Stimulated activated naive CD8-positive, alpha-beta T cell treated with anti-CD3 and anti-CD28 coated beads, Interleukin-15, amount 100 ng/mL, for 72 hours (primary cell): ENCODE measurements at regions not wholly inside any gene's neighbourhood (a gene's known extent, or its start where the extent isn't known, plus 50 kb on each side); places are given as distances from the start of the nearest gene placed in this dataset.
A peak's percentile ranks its signal among the peaks of the same experiment; 100 is the strongest.

ENCODE experiments used
- ATAC-seq: fragments of 150-1000 bp; cut with Tn5 transposase; 2 replicates; pipeline ENCODE4 v1.10.0; 2021; ENCODE audit warnings: mild to moderate bottlenecking, moderate library complexity
- DNase-seq, 2 donors: peaks; one replicate each; pipeline ENCODE4 v3.0.0; 2021 to 2022
- H3K27ac Mint-ChIP-seq, 2 donors: one replicate each; pipeline ENCODE4 v1.8.0; 2022; ENCODE audit warnings: mild to moderate bottlenecking in 2 of 2, mixed read lengths in 2 of 2, moderate library complexity in 2 of 2
- H3K27me3 Mint-ChIP-seq: one replicate; pipeline ENCODE4 v1.8.0; 2022; ENCODE audit warnings: mixed read lengths
- H3K4me1 Mint-ChIP-seq: one replicate; pipeline ENCODE4 v1.8.0; 2022; ENCODE audit warnings: mild to moderate bottlenecking, mixed read lengths
- H3K4me3 Mint-ChIP-seq, 2 donors: one replicate each; pipeline ENCODE4 v1.8.0; 2022; ENCODE audit warnings: mild to moderate bottlenecking in 2 of 2, mixed read lengths in 2 of 2, moderate library complexity in 1 of 2
- H3K9me3 Mint-ChIP-seq, 2 donors: one replicate each; pipeline ENCODE4 v1.8.0; 2022; ENCODE audit warnings: mixed read lengths in 2 of 2

- H3K4me1 Mint-ChIP-seq = peaks cover 15% of the 10 kb centered on the region
- H3K4me3 Mint-ChIP-seq = peak overlapping the region in 1 of 2 donors; percentile 34
- peak overlapping the region; percentile 55 to 72 for H3K27ac Mint-ChIP-seq
- DNase-seq = no peak
- H3K9me3 Mint-ChIP-seq = peaks cover 5 to 9% of the 10 kb centered on the region in 2 donors
- ATAC-seq = peak; percentile 58
- H3K27me3 Mint-ChIP-seq = no peaks in the 10 kb centered on the region
Observed at GRCh38 chr5:175579742-175580432, 78.0 kb upstream of the HRH2 start.

- H3K27me3 Mint-ChIP-seq = no peaks in the 10 kb centered on the region
Observed at GRCh38 chr5:175582697-175583096, 75.2 kb upstream of the HRH2 start.

GRCh38 chr5:175585567-175585966 lies 72.3 kb upstream of the HRH2 start:
- DNase-seq (no peak), ATAC-seq (no peak)
- peak overlapping the region in 1 of 2 donors; percentile 1 for H3K27ac Mint-ChIP-seq
- peaks cover 9% of the 10 kb centered on the region for H3K4me1 Mint-ChIP-seq
- no peaks in the 10 kb centered on the region for H3K27me3 Mint-ChIP-seq
- no peak overlapping the region for H3K4me3 Mint-ChIP-seq
- H3K9me3 Mint-ChIP-seq = peaks cover 16 to 23% of the 10 kb centered on the region in 2 donors

More at GRCh38 chr5:175582697-175583096, 75.2 kb upstream of the HRH2 start:
- ATAC-seq = no peak
- peaks cover 16 to 23% of the 10 kb centered on the region in 2 donors for H3K9me3 Mint-ChIP-seq
- H3K27ac Mint-ChIP-seq = no peak overlapping the region
- no peak for DNase-seq
- peaks cover 6% of the 10 kb centered on the region for H3K4me1 Mint-ChIP-seq
- no peak overlapping the region for H3K4me3 Mint-ChIP-seq

- Mint-ChIP-seq H3K4me3 (no peak overlapping the region), H3K4me1 (peaks cover 7% of the 10 kb centered on the region), H3K27ac (peak overlapping the region in 1 of 2 donors; percentile 73), H3K27me3 (no peaks in the 10 kb centered on the region), H3K9me3 (peaks cover 11 to 14% of the 10 kb centered on the region in 2 donors)
- DNase-seq = no peak
- no peak for ATAC-seq
Observed at GRCh38 chr5:175588709-175589429, 69.0 kb upstream of the HRH2 start.

GRCh38 chr5:175589714-175590113 lies 68.2 kb upstream of the HRH2 start:
- no peaks in the 10 kb centered on the region for H3K27me3 Mint-ChIP-seq
- H3K27ac Mint-ChIP-seq = no peak overlapping the region
- H3K4me3 Mint-ChIP-seq = no peak overlapping the region
- H3K9me3 Mint-ChIP-seq = peaks cover 18 to 22% of the 10 kb centered on the region in 2 donors
- ATAC-seq (no peak), DNase-seq (no peak)
- peaks cover 7% of the 10 kb centered on the region for H3K4me1 Mint-ChIP-seq

- H3K4me1 Mint-ChIP-seq = peaks cover 7% of the 10 kb centered on the region
Observed at GRCh38 chr5:175590471-175590881, 67.4 kb upstream of the HRH2 start.

GRCh38 chr5:175591293-175591692 lies 66.6 kb upstream of the HRH2 start:
- ATAC-seq (no peak), DNase-seq (no peak)
- peaks cover 12 to 14% of the 10 kb centered on the region in 2 donors for H3K9me3 Mint-ChIP-seq
- H3K4me1 Mint-ChIP-seq = peaks cover 7% of the 10 kb centered on the region
- no peaks in the 10 kb centered on the region for H3K27me3 Mint-ChIP-seq
- no peak overlapping the region for H3K27ac Mint-ChIP-seq
- H3K4me3 Mint-ChIP-seq = no peak overlapping the region

More at GRCh38 chr5:175590471-175590881, 67.4 kb upstream of the HRH2 start:
- no peak for ATAC-seq
- no peak for DNase-seq
- Mint-ChIP-seq H3K4me3 (no peak overlapping the region), H3K27ac (no peak overlapping the region), H3K9me3 (peaks cover 18 to 22% of the 10 kb centered on the region in 2 donors), H3K27me3 (no peaks in the 10 kb centered on the region)

- Mint-ChIP-seq H3K9me3 (peaks cover 8% of the 10 kb centered on the region in 2 donors), H3K27ac (no peak overlapping the region), H3K4me1 (peaks cover 7% of the 10 kb centered on the region), H3K4me3 (no peak overlapping the region), H3K27me3 (no peaks in the 10 kb centered on the region)
- no peak for DNase-seq
- no peak for ATAC-seq
Observed at GRCh38 chr5:175593794-175594193, 64.1 kb upstream of the HRH2 start.

- ATAC-seq = no peak
- peaks cover 8% of the 10 kb centered on the region in 2 donors for H3K9me3 Mint-ChIP-seq
- H3K4me3 Mint-ChIP-seq = no peak overlapping the region
- no peak for DNase-seq
- H3K4me1 Mint-ChIP-seq = peaks cover 1% of the 10 kb centered on the region
- H3K27ac Mint-ChIP-seq = no peak overlapping the region
- no peaks in the 10 kb centered on the region for H3K27me3 Mint-ChIP-seq
Observed at GRCh38 chr5:175595905-175596304, 62.0 kb upstream of the HRH2 start.

- H3K4me1 Mint-ChIP-seq = no peaks in the 10 kb centered on the region
- H3K9me3 Mint-ChIP-seq = peaks cover 8% of the 10 kb centered on the region in 2 donors
- ATAC-seq (no peak), DNase-seq (no peak)
- H3K27ac Mint-ChIP-seq = peak overlapping the region in 1 of 2 donors; percentile 23
- no peak overlapping the region for H3K4me3 Mint-ChIP-seq
- no peaks in the 10 kb centered on the region for H3K27me3 Mint-ChIP-seq
Observed at GRCh38 chr5:175596761-175597189, 61.1 kb upstream of the HRH2 start.

- Mint-ChIP-seq H3K9me3 (peaks cover 8% of the 10 kb centered on the region in 2 donors), H3K4me3 (no peak overlapping the region), H3K27me3 (no peaks in the 10 kb centered on the region), H3K4me1 (no peaks in the 10 kb centered on the region), H3K27ac (no peak overlapping the region)
- DNase-seq (no peak), ATAC-seq (no peak)
Observed at GRCh38 chr5:175597718-175598117, 60.2 kb upstream of the HRH2 start.

- Mint-ChIP-seq H3K4me1 (no peaks in the 10 kb centered on the region), H3K27ac (no peak overlapping the region), H3K9me3 (peaks cover 8% of the 10 kb centered on the region in 2 donors), H3K27me3 (no peaks in the 10 kb centered on the region), H3K4me3 (no peak overlapping the region)
- ATAC-seq (no peak), DNase-seq (no peak)
Observed at GRCh38 chr5:175598774-175599173, 59.1 kb upstream of the HRH2 start.

- H3K27me3 Mint-ChIP-seq = peaks cover 2% of the 10 kb centered on the region
- no peaks in the 10 kb centered on the region for H3K4me1 Mint-ChIP-seq
- ATAC-seq (no peak), DNase-seq (no peak)
- peaks cover 6% of the 10 kb centered on the region in 2 donors for H3K9me3 Mint-ChIP-seq
- H3K4me3 Mint-ChIP-seq = no peak overlapping the region
- no peak overlapping the region for H3K27ac Mint-ChIP-seq
Observed at GRCh38 chr5:175599210-175599609, 58.7 kb upstream of the HRH2 start.

GRCh38 chr5:175603987-175604739 lies 53.7 kb upstream of the HRH2 start:
- ATAC-seq = no peak
- Mint-ChIP-seq H3K27me3 (peaks cover 10% of the 10 kb centered on the region), H3K9me3 (peaks cover 0 to 7% of the 10 kb centered on the region in 2 donors), H3K4me1 (no peaks in the 10 kb centered on the region), H3K4me3 (no peak overlapping the region), H3K27ac (no peak overlapping the region)
- no peak for DNase-seq

- ATAC-seq = no peak
- Mint-ChIP-seq H3K4me1 (peaks cover 10% of the 10 kb centered on the region), H3K9me3 (peaks cover 0 to 12% of the 10 kb centered on the region in 2 donors), H3K4me3 (no peak overlapping the region), H3K27ac (no peak overlapping the region), H3K27me3 (peaks cover 15% of the 10 kb centered on the region)
- no peak for DNase-seq
Observed at GRCh38 chr5:175606409-175606808, 51.5 kb upstream of the HRH2 start.
